PC-9 (cell line): ENCODE measurements at regions not wholly inside any gene's neighbourhood (a gene's known extent, or its start where the extent isn't known, plus 50 kb on each side); places are given as distances from the start of the nearest gene placed in this dataset.
"Not testable (repeated sequence)": the region's sequence is repeated elsewhere in the genome, so short reads cannot be mapped to it uniquely, and the experiment has no call there.

Experiments used
- BruUV-seq: library from RNA; stranded (reverse); fragments of 400-500 nt; replicated peaks from 2 replicates; lab custom pipeline; 2021; lab: Mats Ljungman, UMichigan
- CTCF ChIA-PET: fragments of 300-600 bp; sonication (Branson Sonifier 250); formaldehyde crosslinking; loops from one replicate; lab custom pipeline; 2022; ENCODE audit warnings: antibody characterized with exemption; lab: Charles Lee
- POLR2A ChIA-PET: fragments of 300-600 bp; sonication (Branson Sonifier 250); formaldehyde crosslinking; loops from one replicate; lab custom pipeline; 2022; ENCODE audit warnings: antibody characterized with exemption; ENCODE audit not compliant: unreplicated experiment; lab: Charles Lee
- DNase-seq, 2 experiments: peaks; one replicate each; pipeline versions ENCODE4 v3.0.0 to v3.0.0-alpha.2; 2015 to 2022; ENCODE audit warnings: mixed read lengths in 1 of 2
- H2AFZ ChIP-seq: fragments of 200-600 bp; sonication (generic); 2 replicates; pipeline ENCODE4 v1.8.1; 2017; ENCODE audit warnings: antibody characterized with exemption
- H3F3A ChIP-seq: fragments of 200-600 bp; sonication (generic); 2 replicates; pipeline ENCODE4 v1.8.1; 2017; ENCODE audit warnings: antibody characterized with exemption, mild to moderate bottlenecking, low read depth; ENCODE audit not compliant: insufficient read depth
- H3K27ac ChIP-seq: fragments of 200-600 bp; sonication (generic); 2 replicates; pipeline ENCODE4 v1.6.1; 2016; ENCODE audit warnings: mixed run types
- H3K27me3 ChIP-seq: fragments of 200-600 bp; sonication (generic); 2 replicates; pipeline ENCODE4 v1.6.1; 2016; ENCODE audit warnings: low read depth, mixed run types; ENCODE audit not compliant: insufficient read depth
- H3K36me3 ChIP-seq: fragments of 200-600 bp; sonication (generic); 2 replicates; pipeline ENCODE4 v1.6.1; 2016; ENCODE audit warnings: low read depth, mixed run types
- H3K4me1 ChIP-seq: fragments of 200-600 bp; sonication (generic); replicated peaks from 2 replicates; pipeline ENCODE4 v1.6.1; 2016; ENCODE audit warnings: mixed run types; ENCODE audit not compliant: insufficient read depth
- H3K4me2 ChIP-seq: fragments of 200-600 bp; sonication (generic); 2 replicates; pipeline ENCODE4 v1.6.1; 2017; ENCODE audit warnings: mixed run types
- H3K4me3 ChIP-seq: fragments of 200-600 bp; sonication (generic); 2 replicates; pipeline ENCODE4 v1.6.1; 2016; ENCODE audit warnings: mixed run types
- H3K79me2 ChIP-seq: fragments of 200-600 bp; sonication (generic); 2 replicates; pipeline ENCODE4 v1.6.1; 2017; ENCODE audit warnings: low read depth, mixed run types
- H3K9me2 ChIP-seq: fragments of 200-600 bp; sonication (generic); 2 replicates; pipeline ENCODE4 v1.8.1; 2017; ENCODE audit warnings: mild to moderate bottlenecking; ENCODE audit not compliant: insufficient read depth
- H3K9me3 ChIP-seq: fragments of 200-600 bp; sonication (generic); 2 replicates; pipeline ENCODE4 v1.8.1; 2016; ENCODE audit warnings: low read depth; ENCODE audit not compliant: insufficient read depth
- H4K20me1 ChIP-seq: fragments of 200-600 bp; sonication (generic); 2 replicates; pipeline ENCODE4 v1.8.1; 2017; ENCODE audit not compliant: insufficient read depth
- EZH2 ChIP-seq: fragments of 200-600 bp; sonication (generic); IDR thresholded peaks from 2 replicates; pipeline ENCODE4 v1.8.0; 2017; ENCODE audit warnings: antibody characterized with exemption, low read depth
- intact Hi-C: fragments of 100-400 bp; cut with micrococcal nuclease; formaldehyde crosslinking; loops from one replicate; pipeline ENCODE4 v1.10.0; 2022; ENCODE audit not compliant: unreplicated experiment
- TF ChIP-seq, protein P1 (sequence below): fragments of 200-600 bp; sonication (generic); conservative IDR thresholded peaks from 2 replicates; pipeline ENCODE4 v1.6.1; 2017; ENCODE audit warnings: mixed run types, antibody characterized with exemption, mild to moderate bottlenecking, moderate library complexity

DNA sequence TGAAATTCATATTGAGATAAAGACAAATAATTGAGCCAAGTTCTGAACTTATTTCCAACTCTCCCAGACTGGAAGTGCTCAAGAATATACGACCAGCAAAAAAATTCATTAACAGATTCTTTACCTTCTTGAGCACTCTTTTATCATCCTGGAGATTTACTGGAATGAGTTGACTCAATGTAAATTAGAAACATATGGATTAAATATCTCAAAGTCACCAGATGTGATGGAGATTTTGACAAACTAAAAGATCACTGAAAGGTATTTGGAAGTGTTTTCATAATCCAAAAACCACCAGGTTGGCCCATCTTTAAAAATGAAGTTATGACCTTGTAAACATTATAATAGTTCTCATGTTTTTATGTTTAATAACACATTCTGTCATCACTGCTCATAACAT is 433.2 kb upstream of the RASGRP1 start:
- TF ChIP-seq EZH2 = no peak
- TF ChIP-seq, protein P1, sequence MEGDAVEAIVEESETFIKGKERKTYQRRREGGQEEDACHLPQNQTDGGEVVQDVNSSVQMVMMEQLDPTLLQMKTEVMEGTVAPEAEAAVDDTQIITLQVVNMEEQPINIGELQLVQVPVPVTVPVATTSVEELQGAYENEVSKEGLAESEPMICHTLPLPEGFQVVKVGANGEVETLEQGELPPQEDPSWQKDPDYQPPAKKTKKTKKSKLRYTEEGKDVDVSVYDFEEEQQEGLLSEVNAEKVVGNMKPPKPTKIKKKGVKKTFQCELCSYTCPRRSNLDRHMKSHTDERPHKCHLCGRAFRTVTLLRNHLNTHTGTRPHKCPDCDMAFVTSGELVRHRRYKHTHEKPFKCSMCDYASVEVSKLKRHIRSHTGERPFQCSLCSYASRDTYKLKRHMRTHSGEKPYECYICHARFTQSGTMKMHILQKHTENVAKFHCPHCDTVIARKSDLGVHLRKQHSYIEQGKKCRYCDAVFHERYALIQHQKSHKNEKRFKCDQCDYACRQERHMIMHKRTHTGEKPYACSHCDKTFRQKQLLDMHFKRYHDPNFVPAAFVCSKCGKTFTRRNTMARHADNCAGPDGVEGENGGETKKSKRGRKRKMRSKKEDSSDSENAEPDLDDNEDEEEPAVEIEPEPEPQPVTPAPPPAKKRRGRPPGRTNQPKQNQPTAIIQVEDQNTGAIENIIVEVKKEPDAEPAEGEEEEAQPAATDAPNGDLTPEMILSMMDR = no peak
- no TSS peak for BruUV-seq
- H3K9me3 ChIP-seq = no peaks in the 10 kb centered on the region
- no peak overlapping the region for H3K4me3 ChIP-seq
- H2AFZ ChIP-seq = no peak overlapping the region
- no peaks in the 10 kb centered on the region for H3K4me1 ChIP-seq
- no peak overlapping the region for H3K27ac ChIP-seq
- DNase-seq = no peak
- no peaks in the 10 kb centered on the region for H4K20me1 ChIP-seq
- no peaks in the 10 kb centered on the region for H3F3A ChIP-seq
- H3K27me3 ChIP-seq = no peaks in the 10 kb centered on the region
- no peak overlapping the region for H3K4me2 ChIP-seq
- H3K9me2 ChIP-seq = no peaks in the 10 kb centered on the region
- ChIA-PET POLR2A (no interaction called here), CTCF (no interaction called here)
- no peaks in the 10 kb centered on the region for H3K36me3 ChIP-seq
- intact Hi-C loops = loop anchor here (5.0 kb wide), 1 partner anchor 584 kb away; the partner anchor contains the start of gene THBS1
- H3K79me2 ChIP-seq = no peaks in the 10 kb centered on the region

DNA sequence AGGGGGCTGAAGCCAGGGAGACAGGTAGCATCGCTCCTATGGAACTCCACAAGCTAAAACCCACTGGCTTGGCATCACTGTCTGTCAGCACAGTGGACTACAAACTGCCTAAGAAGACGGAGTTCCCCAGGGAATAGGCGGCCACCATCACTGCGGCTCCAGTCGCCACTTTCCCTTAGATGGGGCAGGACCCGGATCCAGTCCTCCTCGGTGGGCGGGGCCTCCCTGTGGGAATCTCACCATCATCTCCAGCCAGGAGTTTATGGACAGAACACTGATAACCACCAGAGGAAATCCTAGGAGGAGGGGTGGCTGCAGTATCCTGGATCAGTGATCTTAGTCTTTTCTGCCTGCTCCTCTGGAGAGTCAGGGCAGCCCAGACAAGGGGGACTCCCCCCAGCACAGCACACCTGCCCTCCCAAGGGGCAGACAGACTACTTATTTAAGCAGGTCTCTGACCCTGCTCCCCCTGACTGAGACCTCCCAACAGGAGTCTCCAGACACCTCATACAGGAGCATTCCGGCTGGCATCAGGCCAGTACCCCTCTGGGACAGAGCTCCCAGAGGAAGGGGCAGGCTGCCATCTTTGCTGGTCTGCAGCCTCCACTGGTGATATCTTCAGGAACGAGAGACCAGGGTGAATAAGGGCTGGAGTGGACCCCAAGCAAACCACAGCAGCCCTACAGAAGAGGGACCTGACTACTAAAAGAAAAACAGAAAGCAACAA is 435.6 kb upstream of the RASGRP1 start:
- TF ChIP-seq, protein P1 = no peak
- TF ChIP-seq EZH2 = no peak
- POLR2A ChIA-PET = no interaction called here
- no peak overlapping the region for H3K4me2 ChIP-seq
- no peak overlapping the region for H3K4me3 ChIP-seq
- H3K9me2 ChIP-seq = no peaks in the 10 kb centered on the region
- no peak overlapping the region for H2AFZ ChIP-seq
- H3K27ac ChIP-seq = no peak overlapping the region
- intact Hi-C loops = no loop called here
- DNase-seq = no peak
- H4K20me1 ChIP-seq = no peaks in the 10 kb centered on the region
- no peaks in the 10 kb centered on the region for H3F3A ChIP-seq
- no peaks in the 10 kb centered on the region for H3K36me3 ChIP-seq
- H3K9me3 ChIP-seq = no peaks in the 10 kb centered on the region
- BruUV-seq = no TSS peak
- no peaks in the 10 kb centered on the region for H3K79me2 ChIP-seq
- CTCF ChIA-PET = no interaction called here
- H3K4me1 ChIP-seq = no peaks in the 10 kb centered on the region
- H3K27me3 ChIP-seq = no peaks in the 10 kb centered on the region

DNA sequence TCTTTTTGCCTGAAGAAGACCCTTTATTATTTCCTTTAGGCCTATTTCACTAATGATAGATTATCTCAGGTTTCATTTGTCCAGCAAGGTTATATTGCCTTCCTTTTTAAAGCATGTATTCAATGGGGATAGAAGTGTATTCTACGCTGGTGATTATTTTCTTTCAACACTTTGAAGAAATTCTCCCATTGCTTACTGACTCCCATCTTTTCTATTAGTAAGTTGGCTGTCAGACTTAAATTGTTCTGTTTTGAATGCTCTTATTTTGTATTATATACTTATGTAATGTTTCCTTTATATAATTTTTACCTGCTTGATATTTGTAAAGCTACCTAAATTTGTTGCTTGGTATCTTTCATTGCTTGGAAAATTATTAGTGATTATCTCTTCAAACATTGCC is 445.1 kb upstream of the RASGRP1 start:
- Histone ChIP-seq H3K4me1 (no peaks in the 10 kb centered on the region), H3K4me2 (no peak overlapping the region), H3K9me2 (no peaks in the 10 kb centered on the region; the same call in 1 of the 2 replicates), H3K4me3 (no peak overlapping the region), H3K36me3 (no peaks in the 10 kb centered on the region), H3F3A (no peaks in the 10 kb centered on the region), H2AFZ (no peak overlapping the region), H4K20me1 (no peaks in the 10 kb centered on the region), H3K9me3 (peaks cover 13% of the 10 kb centered on the region), H3K27me3 (no peaks in the 10 kb centered on the region), H3K79me2 (no peaks in the 10 kb centered on the region), H3K27ac (no peak overlapping the region)
- ChIA-PET CTCF (interaction anchor here (0.6 kb wide), 1 partner anchor 106 kb away, joined by 4 read pairs; no protein-coding TSS in a partner anchor), POLR2A (interaction anchor here (0.5 kb wide), 1 partner anchor 124 kb away, joined by 3 read pairs; no protein-coding TSS in a partner anchor)
- intact Hi-C loops = no loop called here
- no peak for DNase-seq
- no TSS peak for BruUV-seq
- TF ChIP-seq, protein P1 = no peak
- TF ChIP-seq EZH2 = no peak

DNA sequence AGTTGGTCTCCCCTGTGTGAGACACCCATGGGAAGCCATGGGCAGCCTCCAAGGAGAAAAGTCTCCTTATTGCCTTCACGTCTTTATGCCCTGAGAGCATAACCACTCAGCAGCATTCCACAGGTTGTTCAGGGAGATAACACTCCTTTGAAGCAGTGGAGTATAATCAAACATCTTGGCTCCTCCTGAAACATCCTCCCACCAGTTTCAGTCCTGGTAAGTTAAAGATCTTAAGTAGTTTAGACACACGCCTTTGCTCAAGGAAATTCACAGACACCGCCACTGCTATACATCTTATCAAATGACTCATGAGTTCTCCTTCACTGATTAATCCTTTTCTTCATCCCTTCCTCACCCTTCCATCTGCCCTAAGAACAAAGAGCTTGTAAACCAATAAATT is 446.5 kb upstream of the RASGRP1 start:
- H3K9me2 ChIP-seq, H3K79me2 ChIP-seq, POLR2A ChIA-PET, H3K27me3 ChIP-seq, H3K4me1 ChIP-seq, H3K27ac ChIP-seq, BruUV-seq, H3F3A ChIP-seq, H3K4me3 ChIP-seq, H2AFZ ChIP-seq, DNase-seq, intact Hi-C loops, H3K36me3 ChIP-seq, H4K20me1 ChIP-seq, H3K4me2 ChIP-seq, CTCF ChIA-PET: not testable (repeated sequence)
- peaks cover 13% of the 10 kb centered on the region for H3K9me3 ChIP-seq
